NB4 (cell line): ENCODE measurements at regions not wholly inside any gene's neighbourhood (a gene's known extent, or its start where the extent isn't known, plus 50 kb on each side); places are given as distances from the start of the nearest gene placed in this dataset.

ENCODE experiments used
- DNase-seq: peaks from one replicate; pipeline ENCODE4 v3.0.0; 2010; ENCODE audit warnings: low read depth
- H3K4me3 ChIP-seq: one replicate; pipeline ENCODE4 v1.5.1; 2011; ENCODE audit warnings: mild to moderate bottlenecking, low read depth, low read length, moderate library complexity
- MAX ChIP-seq: IDR thresholded peaks from 2 replicates; pipeline ENCODE4 v1.6.1; 2011; ENCODE audit warnings: low read depth, low read length
- MYC ChIP-seq: IDR thresholded peaks from 2 replicates; pipeline ENCODE4 v1.6.1; 2011; ENCODE audit warnings: low read depth, low read length
- POLR2A ChIP-seq: IDR thresholded peaks from 2 replicates; pipeline ENCODE4 v1.6.1; 2011; ENCODE audit warnings: mild to moderate bottlenecking; ENCODE audit not compliant: insufficient read length; ENCODE audit errors: extremely low read depth
- TF ChIP-seq, protein P1 (sequence below): IDR thresholded peaks from one replicate; pipeline ENCODE4 v1.5.1; 2012; ENCODE audit warnings: low read depth, low read length

DNA sequence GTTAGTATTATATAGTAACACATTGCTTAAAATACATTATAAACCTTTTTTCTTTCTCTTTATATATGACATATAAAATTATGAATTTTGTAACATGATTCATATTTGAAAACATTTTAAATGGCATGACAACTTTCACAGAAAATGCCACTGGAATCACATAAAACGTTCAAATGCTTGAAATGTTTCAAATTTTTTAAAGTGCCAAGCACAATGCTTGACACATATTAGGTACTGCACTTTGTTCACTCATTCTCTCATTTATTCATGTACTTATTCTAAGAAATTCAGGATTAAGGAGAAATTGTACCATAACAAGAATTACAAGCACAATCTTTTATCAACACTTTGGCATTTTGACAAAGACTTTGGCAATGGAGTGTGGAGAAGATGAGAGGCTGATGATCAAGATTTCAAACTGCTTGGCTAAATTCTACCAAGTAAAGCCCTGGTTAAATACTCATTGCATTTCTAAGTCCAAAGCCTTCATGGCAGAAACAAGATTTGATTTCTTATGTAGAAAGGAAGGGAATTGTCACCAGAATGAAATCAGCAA is 232.2 kb downstream of the C12orf50 start:
- TF ChIP-seq, protein P1, sequence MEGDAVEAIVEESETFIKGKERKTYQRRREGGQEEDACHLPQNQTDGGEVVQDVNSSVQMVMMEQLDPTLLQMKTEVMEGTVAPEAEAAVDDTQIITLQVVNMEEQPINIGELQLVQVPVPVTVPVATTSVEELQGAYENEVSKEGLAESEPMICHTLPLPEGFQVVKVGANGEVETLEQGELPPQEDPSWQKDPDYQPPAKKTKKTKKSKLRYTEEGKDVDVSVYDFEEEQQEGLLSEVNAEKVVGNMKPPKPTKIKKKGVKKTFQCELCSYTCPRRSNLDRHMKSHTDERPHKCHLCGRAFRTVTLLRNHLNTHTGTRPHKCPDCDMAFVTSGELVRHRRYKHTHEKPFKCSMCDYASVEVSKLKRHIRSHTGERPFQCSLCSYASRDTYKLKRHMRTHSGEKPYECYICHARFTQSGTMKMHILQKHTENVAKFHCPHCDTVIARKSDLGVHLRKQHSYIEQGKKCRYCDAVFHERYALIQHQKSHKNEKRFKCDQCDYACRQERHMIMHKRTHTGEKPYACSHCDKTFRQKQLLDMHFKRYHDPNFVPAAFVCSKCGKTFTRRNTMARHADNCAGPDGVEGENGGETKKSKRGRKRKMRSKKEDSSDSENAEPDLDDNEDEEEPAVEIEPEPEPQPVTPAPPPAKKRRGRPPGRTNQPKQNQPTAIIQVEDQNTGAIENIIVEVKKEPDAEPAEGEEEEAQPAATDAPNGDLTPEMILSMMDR = no peak
- TF ChIP-seq MAX (no peak), MYC (no peak), POLR2A (no peak)
- no peak overlapping the region for H3K4me3 ChIP-seq
- DNase-seq = no peak

- TF ChIP-seq, protein P1 = no peak
- TF ChIP-seq MAX = no peak
- TF ChIP-seq MYC = no peak
- no peak for TF ChIP-seq POLR2A
- no peak overlapping the region for H3K4me3 ChIP-seq
- DNase-seq = no peak
These were observed 233.6 kb downstream of the C12orf50 start for GRCh38 chr12:87795555-87795954.

GRCh38 chr12:87794854-87795253 is 234.3 kb downstream of the C12orf50 start:
- DNase-seq = no peak
- TF ChIP-seq MYC (no peak), MAX (no peak), POLR2A (no peak)
- TF ChIP-seq, protein P1 = no peak
- no peak overlapping the region for H3K4me3 ChIP-seq

- TF ChIP-seq MYC = no peak
- no peak for TF ChIP-seq MAX
- TF ChIP-seq POLR2A = no peak
- TF ChIP-seq, protein P1 = no peak
- no peak for DNase-seq
- H3K4me3 ChIP-seq = no peak overlapping the region
These were observed 236.1 kb downstream of the C12orf50 start for GRCh38 chr12:87793131-87793530.

DNA sequence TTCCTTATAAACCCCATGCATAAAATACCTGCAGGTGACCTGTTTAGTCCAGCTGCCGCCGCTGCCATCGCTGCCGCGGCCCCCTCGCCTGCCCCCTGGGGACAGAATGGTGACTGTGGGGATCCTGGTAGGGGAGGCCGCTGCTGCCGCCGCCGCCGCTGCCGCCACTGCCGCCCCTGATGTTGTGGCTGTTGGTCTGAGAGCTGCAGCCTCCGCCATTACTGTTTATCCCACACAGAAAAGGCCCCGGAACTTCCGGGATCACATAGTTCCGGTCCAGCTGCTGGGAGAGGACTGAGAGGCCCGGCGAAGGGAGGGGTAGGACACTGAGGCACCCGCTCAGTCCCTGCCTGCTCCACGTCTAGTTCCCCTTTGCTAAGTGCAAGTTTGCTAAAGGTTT is 244.9 kb downstream of the C12orf50 start:
- no peak for DNase-seq
- no peak overlapping the region for H3K4me3 ChIP-seq
- TF ChIP-seq MAX (no peak), POLR2A (no peak), MYC (no peak)
- TF ChIP-seq, protein P1 = no peak

DNA sequence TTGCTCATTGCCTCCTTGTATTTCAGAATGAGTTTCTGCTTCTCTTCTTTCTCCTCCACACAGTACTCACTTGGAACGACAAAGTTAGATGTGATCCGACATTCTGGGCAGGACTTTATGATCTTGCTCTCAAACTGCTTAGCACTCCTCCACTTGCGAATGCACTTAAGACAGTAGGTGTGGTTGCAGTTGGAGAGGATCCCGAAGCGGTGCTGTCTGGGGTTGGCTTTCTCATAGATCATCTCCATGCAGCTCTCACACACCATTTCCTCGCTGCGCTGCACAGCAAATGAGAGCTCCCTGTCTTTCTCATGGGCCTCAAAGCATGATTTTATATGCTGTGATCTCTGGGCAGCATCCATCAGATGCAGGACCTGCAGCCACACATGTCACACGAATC is 245.7 kb downstream of the C12orf50 start:
- TF ChIP-seq MYC (no peak), POLR2A (no peak), MAX (no peak)
- TF ChIP-seq, protein P1 = no peak
- DNase-seq = no peak

More for the DNA sequence above, 245.7 kb downstream of the C12orf50 start:
- H3K4me3 ChIP-seq = no peak overlapping the region
